ENCODE measurements at regions not wholly inside any gene's neighbourhood (a gene's known extent, or its start where the extent isn't known, plus 50 kb on each side); places are given as distances from the start of the nearest gene placed in this dataset.

DNA sequence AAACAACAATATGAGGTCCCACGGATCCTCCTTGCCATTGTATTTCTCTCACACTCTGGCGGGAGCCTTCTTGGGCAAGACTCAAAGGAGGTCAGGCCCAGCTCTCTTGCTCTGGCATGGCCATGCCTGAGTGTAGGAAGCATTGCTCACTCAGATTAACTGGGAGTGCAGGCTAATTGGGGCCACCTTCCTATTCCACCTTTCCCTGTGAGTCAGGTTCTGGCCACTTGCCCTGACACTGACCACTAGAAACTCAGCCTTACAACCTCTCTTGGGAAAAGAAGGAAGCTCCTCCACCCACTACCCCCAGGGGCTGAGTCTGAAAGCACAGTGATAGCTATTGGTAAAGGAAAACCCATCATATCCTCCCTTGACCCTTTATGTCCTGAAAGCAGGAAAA is 121.8 kb upstream of the NTM start:
- TF ChIP-seq, protein P1, sequence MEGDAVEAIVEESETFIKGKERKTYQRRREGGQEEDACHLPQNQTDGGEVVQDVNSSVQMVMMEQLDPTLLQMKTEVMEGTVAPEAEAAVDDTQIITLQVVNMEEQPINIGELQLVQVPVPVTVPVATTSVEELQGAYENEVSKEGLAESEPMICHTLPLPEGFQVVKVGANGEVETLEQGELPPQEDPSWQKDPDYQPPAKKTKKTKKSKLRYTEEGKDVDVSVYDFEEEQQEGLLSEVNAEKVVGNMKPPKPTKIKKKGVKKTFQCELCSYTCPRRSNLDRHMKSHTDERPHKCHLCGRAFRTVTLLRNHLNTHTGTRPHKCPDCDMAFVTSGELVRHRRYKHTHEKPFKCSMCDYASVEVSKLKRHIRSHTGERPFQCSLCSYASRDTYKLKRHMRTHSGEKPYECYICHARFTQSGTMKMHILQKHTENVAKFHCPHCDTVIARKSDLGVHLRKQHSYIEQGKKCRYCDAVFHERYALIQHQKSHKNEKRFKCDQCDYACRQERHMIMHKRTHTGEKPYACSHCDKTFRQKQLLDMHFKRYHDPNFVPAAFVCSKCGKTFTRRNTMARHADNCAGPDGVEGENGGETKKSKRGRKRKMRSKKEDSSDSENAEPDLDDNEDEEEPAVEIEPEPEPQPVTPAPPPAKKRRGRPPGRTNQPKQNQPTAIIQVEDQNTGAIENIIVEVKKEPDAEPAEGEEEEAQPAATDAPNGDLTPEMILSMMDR (conservative IDR thresholded peaks at IDR 0.05 in 1 of 2, IDR thresholded peaks at IDR 0.05 in 1 of 2; ENCODE audit: extremely low read depth in 1 of 2, insufficient read depth in 1 of 2, low read depth in 1 of 2, low read length in 2 of 2), result no peak
- TF ChIP-seq EZH2 (IDR thresholded peaks at IDR 0.05; ENCODE audit: borderline replicate concordance, low read length), result no peak

All from mammary epithelial cell (primary cell).